ENCODE measurements at regions not wholly inside any gene's neighbourhood (a gene's known extent, or its start where the extent isn't known, plus 50 kb on each side); places are given as distances from the start of the nearest gene placed in this dataset.

DNA sequence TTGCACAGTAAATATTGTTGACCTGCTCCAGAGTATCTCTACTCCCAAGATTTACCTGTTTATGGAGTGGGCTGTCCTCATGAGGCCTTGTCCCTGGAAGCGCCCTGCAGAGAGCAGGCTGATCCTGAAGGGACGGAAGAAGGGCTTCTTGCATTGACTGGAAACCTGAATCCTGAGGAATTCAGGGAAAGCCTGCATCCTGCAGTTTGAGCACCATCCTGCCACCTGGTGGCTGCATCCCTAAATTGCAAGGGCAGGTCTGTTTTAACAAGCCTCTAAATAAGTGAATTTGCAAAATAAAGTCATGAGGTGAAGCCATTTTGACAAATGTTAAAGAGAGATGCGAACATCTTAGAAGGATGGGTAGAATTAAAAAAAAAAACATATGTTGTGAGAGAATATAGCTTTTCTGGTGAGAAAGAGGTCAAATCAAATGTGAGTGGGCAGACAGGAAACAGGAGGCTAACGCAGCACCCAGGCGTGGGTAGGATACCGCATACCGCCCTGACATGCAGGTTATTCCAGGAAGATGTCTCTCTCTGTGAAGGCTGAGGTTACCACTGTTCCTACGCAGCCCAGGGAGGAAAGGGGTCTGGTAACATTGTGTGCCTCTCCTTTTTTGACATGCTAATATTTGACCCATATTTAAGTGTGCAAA, 754.9 kb downstream of the RNF144A start:
- H3K4me2 ChIP-seq (ENCODE audit: low read length): 0 out of 2 replicates have a peak overlapping the region, but pooled peaks have one; percentile 5
- no peaks in the 10 kb centered on the region; the same call in 1 of the 2 replicates for H3F3A ChIP-seq (ENCODE audit: control insufficient read depth, insufficient read depth)
- no peaks in the 10 kb centered on the region; the same call in 1 of the 2 replicates for H3K36me3 ChIP-seq (ENCODE audit: control insufficient read depth, low read length)
- H3K27ac ChIP-seq (ENCODE audit: low read depth, low read length): no peak overlapping the region
- H4K20me1 ChIP-seq (ENCODE audit: control insufficient read depth, insufficient read depth, low read depth, low read length): no peaks in the 10 kb centered on the region
- H3K4me1 ChIP-seq (ENCODE audit: control insufficient read depth, low read length): peaks cover 49% of the 10 kb centered on the region
- no peaks in the 10 kb centered on the region for H3K27me3 ChIP-seq (ENCODE audit: control insufficient read depth, low read length)
- no peaks in the 10 kb centered on the region for H3K79me2 ChIP-seq (ENCODE audit: control insufficient read depth, low read length)
- no peak overlapping the region for H3K4me3 ChIP-seq (ENCODE audit: low read length)
- no peak for TF ChIP-seq EZH2phosphoT487 (IDR thresholded peaks at IDR 0.05; ENCODE audit: borderline replicate concordance, low read length)
- TF ChIP-seq CTCF (IDR thresholded peaks at IDR 0.05; ENCODE audit: low read depth, low read length, poor library complexity, severe bottlenecking): peak; percentile 97
- H3K9me3 ChIP-seq (ENCODE audit: control insufficient read depth, insufficient read depth, low read length): peaks cover 11% of the 10 kb centered on the region; the same call in 1 of the 2 replicates
- H3K9me2 ChIP-seq (replicated peaks; ENCODE audit: control insufficient read depth, low read length): no peaks in the 10 kb centered on the region

GRCh38 chr2:7672685-7673071, 755.5 kb downstream of the RNF144A start:
- Histone ChIP-seq H3F3A (ENCODE audit: control insufficient read depth, insufficient read depth) (no peaks in the 10 kb centered on the region), H3K4me2 (ENCODE audit: low read length) (no peak overlapping the region), H3K4me1 (ENCODE audit: control insufficient read depth, low read length) (peaks cover 44% of the 10 kb centered on the region), H4K20me1 (ENCODE audit: control insufficient read depth, insufficient read depth, low read depth, low read length) (no peaks in the 10 kb centered on the region), H3K27me3 (ENCODE audit: control insufficient read depth, low read length) (no peaks in the 10 kb centered on the region), H3K4me3 (ENCODE audit: low read length) (no peak overlapping the region), H3K27ac (ENCODE audit: low read depth, low read length) (no peak overlapping the region), H3K9me3 (ENCODE audit: control insufficient read depth, insufficient read depth, low read length) (peaks cover 11% of the 10 kb centered on the region; the same call in 1 of the 2 replicates), H3K79me2 (ENCODE audit: control insufficient read depth, low read length) (no peaks in the 10 kb centered on the region), H3K9me2 (replicated peaks; ENCODE audit: control insufficient read depth, low read length) (no peaks in the 10 kb centered on the region), H3K36me3 (ENCODE audit: control insufficient read depth, low read length) (no peaks in the 10 kb centered on the region; the same call in 1 of the 2 replicates)
- TF ChIP-seq CTCF (IDR thresholded peaks at IDR 0.05; ENCODE audit: low read depth, low read length, poor library complexity, severe bottlenecking) (no peak), EZH2phosphoT487 (IDR thresholded peaks at IDR 0.05; ENCODE audit: borderline replicate concordance, low read length) (no peak)

DNA sequence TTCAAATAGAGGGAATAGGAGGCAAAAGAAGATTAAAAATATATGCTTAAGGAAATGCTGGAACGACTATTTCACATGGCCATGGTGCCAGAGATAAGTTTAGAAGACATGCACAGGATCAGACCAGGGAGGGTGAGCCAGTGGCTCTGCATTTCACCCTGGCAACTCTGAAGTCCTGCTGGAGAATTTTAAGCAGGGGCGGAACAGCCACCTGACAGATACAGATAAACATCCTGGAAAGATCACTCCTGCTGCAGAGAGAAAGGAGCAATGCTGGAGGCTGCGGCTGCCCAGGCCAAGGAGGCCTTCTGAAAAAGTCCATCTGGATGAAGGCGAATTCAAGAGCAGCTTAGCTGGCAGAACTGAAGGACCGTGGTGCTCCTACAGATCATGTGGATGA, 755.9 kb downstream of the RNF144A start:
- H3K27me3 ChIP-seq (ENCODE audit: control insufficient read depth, low read length): no peaks in the 10 kb centered on the region
- no peaks in the 10 kb centered on the region for H3K9me2 ChIP-seq (replicated peaks; ENCODE audit: control insufficient read depth, low read length)
- no peak overlapping the region for H3K4me2 ChIP-seq (ENCODE audit: low read length)
- H3F3A ChIP-seq (ENCODE audit: control insufficient read depth, insufficient read depth): no peaks in the 10 kb centered on the region
- no peaks in the 10 kb centered on the region for H3K79me2 ChIP-seq (ENCODE audit: control insufficient read depth, low read length)
- H3K36me3 ChIP-seq (ENCODE audit: control insufficient read depth, low read length): no peaks in the 10 kb centered on the region; the same call in 1 of the 2 replicates
- H3K4me3 ChIP-seq (ENCODE audit: low read length): no peak overlapping the region
- peaks cover 11% of the 10 kb centered on the region; the same call in 1 of the 2 replicates for H3K9me3 ChIP-seq (ENCODE audit: control insufficient read depth, insufficient read depth, low read length)
- TF ChIP-seq EZH2phosphoT487 (IDR thresholded peaks at IDR 0.05; ENCODE audit: borderline replicate concordance, low read length): no peak
- no peak overlapping the region for H3K27ac ChIP-seq (ENCODE audit: low read depth, low read length)
- no peaks in the 10 kb centered on the region for H4K20me1 ChIP-seq (ENCODE audit: control insufficient read depth, insufficient read depth, low read depth, low read length)
- H3K4me1 ChIP-seq (ENCODE audit: control insufficient read depth, low read length): peaks cover 42% of the 10 kb centered on the region

GRCh38 chr2:7673853-7674252, 756.6 kb downstream of the RNF144A start:
- no peaks in the 10 kb centered on the region for H3K27me3 ChIP-seq (ENCODE audit: control insufficient read depth, low read length)
- peaks cover 40% of the 10 kb centered on the region for H3K4me1 ChIP-seq (ENCODE audit: control insufficient read depth, low read length)
- no peaks in the 10 kb centered on the region for H3K9me2 ChIP-seq (replicated peaks; ENCODE audit: control insufficient read depth, low read length)
- TF ChIP-seq EZH2phosphoT487 (IDR thresholded peaks at IDR 0.05; ENCODE audit: borderline replicate concordance, low read length) (no peak), CTCF (IDR thresholded peaks at IDR 0.05; ENCODE audit: low read depth, low read length, poor library complexity, severe bottlenecking) (no peak)
- H3F3A ChIP-seq (ENCODE audit: control insufficient read depth, insufficient read depth): no peaks in the 10 kb centered on the region
- no peaks in the 10 kb centered on the region for H3K79me2 ChIP-seq (ENCODE audit: control insufficient read depth, low read length)
- H3K27ac ChIP-seq (ENCODE audit: low read depth, low read length): no peak overlapping the region
- no peak overlapping the region for H3K4me3 ChIP-seq (ENCODE audit: low read length)
- no peaks in the 10 kb centered on the region; the same call in 1 of the 2 replicates for H3K36me3 ChIP-seq (ENCODE audit: control insufficient read depth, low read length)
- H4K20me1 ChIP-seq (ENCODE audit: control insufficient read depth, insufficient read depth, low read depth, low read length): no peaks in the 10 kb centered on the region
- H3K4me2 ChIP-seq (ENCODE audit: low read length): no peak overlapping the region
- H3K9me3 ChIP-seq (ENCODE audit: control insufficient read depth, insufficient read depth, low read length): peaks cover 11% of the 10 kb centered on the region; the same call in 1 of the 2 replicates

Measured in DOHH2 (cell line).